Fibroblast of skin of back (primary cell): ENCODE measurements at regions not wholly inside any gene's neighbourhood (a gene's known extent, or its start where the extent isn't known, plus 50 kb on each side); places are given as distances from the start of the nearest gene placed in this dataset.
A peak's percentile ranks its signal among the peaks of the same experiment; 100 is the strongest.
"Not testable (repeated sequence)": the region's sequence is repeated elsewhere in the genome, so short reads cannot be mapped to it uniquely, and the experiment has no call there.

Source experiments
- DNase-seq: peaks from one replicate; pipeline ENCODE4 v3.0.0-alpha.2; 2013

DNA sequence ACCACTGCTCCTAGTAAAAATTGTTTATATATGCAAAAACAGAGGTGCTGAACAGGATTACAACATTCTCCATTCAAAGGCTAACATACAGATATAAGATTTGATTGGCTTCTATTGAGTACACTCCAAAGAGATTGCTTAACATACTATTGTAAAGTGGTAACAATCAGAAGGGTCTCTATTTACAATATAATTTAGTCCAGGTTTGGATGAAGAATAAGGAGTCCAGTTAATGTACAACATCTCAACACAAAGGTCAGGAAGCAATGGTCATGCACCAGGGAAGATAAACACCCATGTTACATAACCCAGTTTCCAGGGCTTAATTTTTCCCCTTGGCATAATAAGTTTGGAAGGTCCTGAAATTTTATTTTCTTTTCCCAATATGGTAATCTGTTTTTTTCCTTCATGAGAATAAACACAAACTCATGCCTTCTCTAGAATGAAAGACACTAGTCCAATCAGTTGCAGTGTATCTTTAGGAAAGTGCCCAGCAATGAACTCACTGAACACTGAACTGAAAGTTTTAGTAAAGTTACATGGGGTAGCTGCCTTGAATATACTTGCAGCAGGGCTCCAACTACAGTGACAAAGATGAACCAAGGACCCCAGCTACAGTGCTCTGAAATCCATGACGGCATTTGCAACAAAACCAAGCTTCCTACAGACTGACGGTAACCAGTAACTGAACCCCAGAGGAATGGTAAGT lies 255.3 kb upstream of the GJE1 start:
- DNase-seq: no peak

DNA sequence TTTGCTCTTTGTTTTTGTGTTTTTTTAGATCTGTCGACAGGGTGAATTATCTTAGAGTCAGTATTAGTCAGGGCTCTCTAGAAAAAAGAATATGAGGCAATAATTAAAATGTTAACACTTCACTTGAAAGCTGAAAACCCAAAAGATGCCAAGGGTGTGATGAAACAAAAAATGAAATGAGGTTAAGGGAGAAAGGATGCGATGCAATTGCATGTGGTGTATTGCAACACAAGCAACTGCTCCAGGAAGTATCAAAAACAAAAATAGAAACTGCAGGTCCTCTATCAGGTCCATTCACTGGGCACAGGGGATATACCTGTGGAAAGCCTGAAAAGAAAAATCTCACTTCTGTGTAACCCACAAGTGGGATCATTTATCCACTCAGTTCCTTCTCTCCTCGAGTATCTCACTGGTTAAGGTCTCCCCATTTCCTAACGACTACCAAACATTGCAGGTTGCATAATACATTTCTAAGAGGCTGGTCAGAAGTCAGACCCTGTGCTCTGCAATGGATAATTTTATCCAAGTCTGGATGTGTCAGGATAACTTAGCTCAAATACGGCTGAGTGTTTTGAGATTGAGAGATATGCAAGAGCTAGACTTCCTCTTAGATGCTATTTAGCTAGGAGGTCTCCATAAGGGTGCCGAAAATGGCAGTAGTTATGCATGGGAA lies 257.7 kb upstream of the GJE1 start:
- peak; percentile 18 for DNase-seq

GRCh38 chr6:141869509-141869908 lies 263.2 kb upstream of the GJE1 start:
- not testable (repeated sequence) for DNase-seq

GRCh38 chr6:141867767-141868166 lies 265.0 kb upstream of the GJE1 start:
- DNase-seq: no peak

- no peak for DNase-seq
Measured at GRCh38 chr6:141866731-141867497, 265.8 kb upstream of the GJE1 start.

- no peak for DNase-seq
Measured at GRCh38 chr6:141851063-141851462, 281.7 kb upstream of the GJE1 start.

DNA sequence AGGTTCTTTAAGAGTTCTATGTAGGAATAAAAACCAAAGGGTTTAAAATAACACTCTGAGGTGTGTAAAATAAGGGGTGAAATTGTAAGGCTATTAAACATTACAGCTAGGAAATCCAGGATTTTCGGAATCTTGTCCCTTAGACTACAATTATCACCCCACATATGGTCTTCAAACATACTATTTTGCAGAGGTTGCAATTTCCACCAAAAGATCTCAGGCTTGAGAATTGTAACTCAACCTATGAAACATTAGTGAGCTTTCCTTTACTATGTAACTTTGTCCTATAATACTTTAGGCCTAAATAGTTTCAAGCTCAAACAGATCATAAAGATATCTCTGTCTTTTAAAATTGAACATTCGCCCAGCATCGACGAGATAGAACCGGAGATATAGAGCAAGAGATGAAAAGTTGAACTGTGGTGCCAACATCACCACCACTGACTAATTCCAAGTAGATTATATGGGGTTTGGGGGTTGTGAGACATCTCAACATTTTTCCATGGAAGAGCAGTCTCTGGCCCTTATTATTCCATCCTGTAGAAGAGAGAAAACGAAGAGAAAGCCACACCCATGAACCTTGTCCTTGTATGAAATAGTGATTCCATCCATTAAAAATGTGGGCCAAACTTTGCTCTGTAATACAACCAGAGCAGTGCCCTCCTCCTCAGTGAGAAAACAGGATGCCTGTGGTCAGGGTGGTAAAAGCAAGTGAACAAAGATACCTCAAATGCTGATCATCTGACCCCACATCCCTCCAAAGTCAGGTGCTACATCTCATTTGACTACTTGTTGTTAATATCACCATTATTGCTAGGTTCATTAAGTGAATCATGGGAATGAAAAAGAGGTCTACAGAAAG lies 284.5 kb upstream of the GJE1 start:
- peak; percentile 13 for DNase-seq

DNA sequence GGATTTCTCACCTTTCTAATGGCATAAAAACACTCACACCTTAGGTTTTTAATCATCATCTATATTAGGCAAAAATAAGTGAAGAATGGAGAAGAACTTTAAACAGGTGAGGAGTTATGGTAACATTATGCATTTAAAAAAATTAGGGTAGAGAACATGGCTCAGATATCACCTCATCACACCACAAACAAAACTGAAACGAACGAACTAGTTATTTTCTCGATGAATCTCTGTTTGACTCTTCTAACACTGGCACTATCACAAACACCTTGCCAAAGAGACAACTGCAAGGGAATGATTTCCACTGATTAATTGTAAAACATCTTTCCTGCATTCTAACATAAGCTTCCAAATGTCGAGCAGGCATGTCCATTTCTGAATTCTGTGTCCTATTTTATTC lies 286.1 kb upstream of the GJE1 start:
- DNase-seq: no peak

DNA sequence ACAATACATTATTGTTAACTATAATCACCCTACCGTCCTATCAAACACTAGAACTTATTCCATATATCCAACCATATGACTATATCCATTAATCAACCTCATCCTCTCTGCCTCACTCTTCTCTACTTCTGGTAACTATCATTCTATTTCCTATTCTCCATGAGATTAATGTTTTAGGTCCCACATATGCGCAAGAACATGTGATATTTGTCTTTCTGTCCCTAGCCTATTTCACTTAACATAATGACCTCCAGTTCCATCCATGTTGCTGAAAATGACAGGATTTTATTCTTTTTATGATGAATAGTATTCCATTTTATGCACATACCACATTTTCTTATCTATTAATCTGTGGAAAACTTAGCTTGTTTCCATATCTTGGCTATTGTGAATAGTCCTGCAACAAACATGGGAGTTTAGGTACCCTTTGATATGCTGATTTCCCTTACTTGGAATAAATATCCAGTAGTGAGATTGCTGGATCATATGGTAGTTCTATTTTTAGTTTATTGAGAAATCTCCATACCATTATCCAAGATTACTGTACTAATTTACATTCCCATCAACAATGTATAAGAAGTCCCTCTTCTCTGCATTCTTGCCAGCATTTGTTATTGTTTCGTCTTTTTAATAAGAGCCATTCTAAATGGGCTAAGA lies 289.4 kb upstream of the GJE1 start:
- DNase-seq: no peak

GRCh38 chr6:141833001-141833655 lies 299.6 kb upstream of the GJE1 start:
- DNase-seq: no peak

GRCh38 chr6:141830530-141830929 lies 302.2 kb upstream of the GJE1 start:
- no peak for DNase-seq

GRCh38 chr6:141829566-141830360 lies 303.0 kb upstream of the GJE1 start:
- no peak for DNase-seq

GRCh38 chr6:141824350-141824749 lies 308.4 kb upstream of the GJE1 start:
- no peak for DNase-seq

- not testable (repeated sequence) for DNase-seq
Measured at GRCh38 chr6:141815039-141815438, 317.7 kb upstream of the GJE1 start.

GRCh38 chr6:141809901-141810300 lies 322.8 kb upstream of the GJE1 start:
- DNase-seq: peak; percentile 40

- no peak for DNase-seq
Measured at GRCh38 chr6:141808662-141809061, 324.1 kb upstream of the GJE1 start.

GRCh38 chr6:141800973-141801372 lies 331.8 kb upstream of the GJE1 start:
- DNase-seq: not testable (repeated sequence)

DNA sequence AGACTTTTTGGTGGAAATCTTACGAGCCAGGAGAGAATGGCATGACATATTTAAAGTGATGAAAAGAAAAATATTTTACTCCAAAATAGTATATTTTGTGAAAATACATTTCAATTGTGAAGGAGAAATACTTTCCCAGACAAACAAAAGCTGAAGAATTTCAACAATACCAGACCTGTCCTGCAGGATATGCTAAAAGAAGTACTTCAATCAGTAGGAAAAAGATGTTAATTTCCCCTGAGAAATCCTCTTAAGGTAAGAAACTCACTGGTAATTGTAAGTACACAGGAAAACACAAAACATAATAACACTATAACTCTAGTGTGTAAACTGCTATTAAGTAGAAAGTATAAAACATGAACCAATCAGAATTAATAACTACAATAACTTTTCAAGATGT lies 341.8 kb upstream of the GJE1 start:
- DNase-seq: no peak

DNA sequence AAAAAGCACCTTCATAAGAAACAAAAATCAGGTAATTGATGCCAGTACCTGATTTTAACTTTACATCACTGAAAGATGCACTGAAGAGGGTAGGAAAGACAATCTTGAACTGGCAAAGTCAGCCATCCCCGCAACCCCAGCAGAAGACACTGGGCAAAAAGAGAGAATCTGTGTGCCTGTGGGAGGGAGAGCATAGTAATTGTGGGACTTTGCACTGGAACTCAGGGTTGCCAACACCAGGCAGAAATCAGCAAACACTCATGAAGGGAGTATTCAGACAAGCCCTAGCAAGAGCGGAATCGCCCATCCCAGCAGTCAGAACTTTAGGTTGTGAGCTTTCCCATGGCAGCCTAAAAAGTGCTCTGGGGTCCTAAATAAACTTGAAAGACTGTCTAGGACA lies 344.6 kb upstream of the GJE1 start:
- DNase-seq: no peak

GRCh38 chr6:141783585-141783984 lies 349.1 kb upstream of the GJE1 start:
- DNase-seq: no peak

DNA sequence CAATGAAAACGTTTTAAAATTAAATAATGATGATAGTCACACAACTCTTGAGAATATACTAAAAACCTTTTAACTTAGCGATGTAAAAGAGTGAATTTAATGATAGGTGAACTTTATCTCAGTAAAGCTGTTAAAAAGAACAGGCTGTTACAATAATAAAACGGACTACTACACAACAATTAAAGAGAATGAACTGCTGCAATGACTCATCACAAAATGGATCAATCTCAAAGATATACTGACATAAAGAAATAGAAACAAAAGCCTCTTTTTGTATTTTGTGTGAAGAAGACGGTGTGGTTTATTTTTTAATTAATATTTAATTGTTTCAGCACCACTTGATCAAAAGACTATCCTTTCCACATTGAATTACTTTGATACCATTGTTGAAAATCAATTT lies 352.4 kb upstream of the GJE1 start:
- no peak for DNase-seq
